Natural killer cell (primary cell): ENCODE measurements at regions not wholly inside any gene's neighbourhood (a gene's known extent, or its start where the extent isn't known, plus 50 kb on each side); places are given as distances from the start of the nearest gene placed in this dataset.

ENCODE experiments used
- ATAC-seq, 3 donors: fragments of 150-1000 bp in 2 of 3; fragments of 200-7000 bp in 1 of 3; cut with Tn5 transposase; 1 replicate in 1 of 3; 2 replicates in 2 of 3; pipeline ENCODE4 v1.10.0; 2021; ENCODE audit warnings: mild to moderate bottlenecking in 2 of 3, moderate library complexity in 2 of 3
- DNase-seq, 2 donors: peaks; one replicate each; pipeline versions ENCODE4 v3.0.0 to v3.0.0-alpha.2; 2013 to 2021; ENCODE audit warnings: mixed read lengths in 1 of 2
- H3K27ac ChIP-seq: one replicate; pipeline ENCODE4 v1.5.1; 2013; ENCODE audit warnings: mild to moderate bottlenecking, low read length
- H3K27me3 ChIP-seq: one replicate; pipeline ENCODE4 v1.6.1; 2013; ENCODE audit warnings: low read length; ENCODE audit not compliant: control insufficient read depth, insufficient read depth
- H3K36me3 ChIP-seq: one replicate; pipeline ENCODE4 v1.6.1; 2013; ENCODE audit warnings: low read length; ENCODE audit not compliant: control insufficient read depth, insufficient read depth
- H3K4me1 ChIP-seq: one replicate; pipeline ENCODE4 v1.6.1; 2013; ENCODE audit warnings: low read length; ENCODE audit not compliant: control insufficient read depth, insufficient read depth
- H3K4me3 ChIP-seq: one replicate; pipeline ENCODE4 v1.5.1; 2013; ENCODE audit warnings: low read length
- H3K9me3 ChIP-seq: one replicate; pipeline ENCODE4 v1.6.1; 2013; ENCODE audit warnings: low read length; ENCODE audit not compliant: control insufficient read depth, insufficient read depth
- H3K27ac Mint-ChIP-seq, 2 donors: one replicate each; pipeline ENCODE4 v1.8.0; 2022; ENCODE audit warnings: mild to moderate bottlenecking in 2 of 2, mixed read lengths in 2 of 2, moderate library complexity in 1 of 2
- H3K27me3 Mint-ChIP-seq, 2 donors: one replicate each; pipeline ENCODE4 v1.8.0; 2022; ENCODE audit warnings: low read depth in 2 of 2, mixed read lengths in 2 of 2
- H3K36me3 Mint-ChIP-seq: one replicate; pipeline ENCODE4 v1.8.0; 2022; ENCODE audit warnings: mixed read lengths
- H3K4me1 Mint-ChIP-seq, 2 donors: one replicate each; pipeline ENCODE4 v1.8.0; 2022; ENCODE audit warnings: mixed read lengths in 2 of 2
- H3K4me3 Mint-ChIP-seq: one replicate; pipeline ENCODE4 v1.8.0; 2022; ENCODE audit warnings: mild to moderate bottlenecking, moderate library complexity, mixed read lengths
- H3K9me3 Mint-ChIP-seq, 2 donors: one replicate each; pipeline ENCODE4 v1.8.0; 2022; ENCODE audit warnings: mixed read lengths in 2 of 2
- WGBS: methylation state at CpG from one replicate; pipeline ENCODE4 v1.1.7; 2013; ENCODE audit warnings: missing lambda C conversion rate; ENCODE audit not compliant: insufficient coverage; 5-methylcytosine and 5-hydroxymethylcytosine counted together
- intact Hi-C: fragments of 100-400 bp; cut with micrococcal nuclease; formaldehyde crosslinking; loops from one replicate; pipeline ENCODE4 v1.14.2; 2022
- TF ChIP-seq, protein P1 (sequence below): fragments of 200-600 bp; IDR thresholded peaks from one replicate; pipeline ENCODE4 v1.8.0; 2022; ENCODE audit warnings: antibody characterized with exemption

DNA sequence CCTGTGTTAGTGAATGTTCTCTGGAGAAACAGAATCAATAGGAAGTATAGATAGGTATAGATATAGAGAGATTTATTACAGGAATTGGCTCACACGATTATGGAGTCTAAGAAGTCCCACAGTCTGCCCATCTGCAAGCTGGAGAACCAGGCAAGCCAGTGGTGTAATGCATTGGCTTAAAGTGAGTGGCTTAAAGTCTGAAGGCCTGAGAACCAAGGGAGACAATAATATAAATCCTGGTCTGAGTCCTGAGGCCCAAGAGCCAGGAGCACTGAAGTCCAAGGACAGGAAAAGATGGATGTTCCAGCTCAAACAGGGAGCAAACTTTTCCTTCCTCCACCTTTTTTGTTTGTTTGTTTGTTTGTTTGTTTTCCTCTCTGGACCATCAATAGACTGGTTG, 131.2 kb upstream of the LRFN2 start:
- H3K27ac Mint-ChIP-seq = no peak overlapping the region
- no peaks in the 10 kb centered on the region for H3K27me3 ChIP-seq
- no peak overlapping the region for H3K4me3 ChIP-seq
- TF ChIP-seq, protein P1, sequence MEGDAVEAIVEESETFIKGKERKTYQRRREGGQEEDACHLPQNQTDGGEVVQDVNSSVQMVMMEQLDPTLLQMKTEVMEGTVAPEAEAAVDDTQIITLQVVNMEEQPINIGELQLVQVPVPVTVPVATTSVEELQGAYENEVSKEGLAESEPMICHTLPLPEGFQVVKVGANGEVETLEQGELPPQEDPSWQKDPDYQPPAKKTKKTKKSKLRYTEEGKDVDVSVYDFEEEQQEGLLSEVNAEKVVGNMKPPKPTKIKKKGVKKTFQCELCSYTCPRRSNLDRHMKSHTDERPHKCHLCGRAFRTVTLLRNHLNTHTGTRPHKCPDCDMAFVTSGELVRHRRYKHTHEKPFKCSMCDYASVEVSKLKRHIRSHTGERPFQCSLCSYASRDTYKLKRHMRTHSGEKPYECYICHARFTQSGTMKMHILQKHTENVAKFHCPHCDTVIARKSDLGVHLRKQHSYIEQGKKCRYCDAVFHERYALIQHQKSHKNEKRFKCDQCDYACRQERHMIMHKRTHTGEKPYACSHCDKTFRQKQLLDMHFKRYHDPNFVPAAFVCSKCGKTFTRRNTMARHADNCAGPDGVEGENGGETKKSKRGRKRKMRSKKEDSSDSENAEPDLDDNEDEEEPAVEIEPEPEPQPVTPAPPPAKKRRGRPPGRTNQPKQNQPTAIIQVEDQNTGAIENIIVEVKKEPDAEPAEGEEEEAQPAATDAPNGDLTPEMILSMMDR = no peak
- no peaks in the 10 kb centered on the region for H3K36me3 ChIP-seq
- H3K27ac ChIP-seq = no peak overlapping the region
- no peaks in the 10 kb centered on the region for H3K9me3 Mint-ChIP-seq
- H3K4me3 Mint-ChIP-seq = no peak overlapping the region
- H3K4me1 ChIP-seq = peaks cover 9% of the 10 kb centered on the region
- DNase-seq (no peak), ATAC-seq (no peak)
- intact Hi-C loops = no loop called here
- H3K4me1 Mint-ChIP-seq = peaks cover 6 to 19% of the 10 kb centered on the region in 2 donors
- H3K36me3 Mint-ChIP-seq = no peaks in the 10 kb centered on the region
- 58% methylated on average over 1 of the region's 1 CpG for WGBS
- H3K27me3 Mint-ChIP-seq = peaks cover 12% of the 10 kb centered on the region in 2 donors
- no peaks in the 10 kb centered on the region for H3K9me3 ChIP-seq

DNA sequence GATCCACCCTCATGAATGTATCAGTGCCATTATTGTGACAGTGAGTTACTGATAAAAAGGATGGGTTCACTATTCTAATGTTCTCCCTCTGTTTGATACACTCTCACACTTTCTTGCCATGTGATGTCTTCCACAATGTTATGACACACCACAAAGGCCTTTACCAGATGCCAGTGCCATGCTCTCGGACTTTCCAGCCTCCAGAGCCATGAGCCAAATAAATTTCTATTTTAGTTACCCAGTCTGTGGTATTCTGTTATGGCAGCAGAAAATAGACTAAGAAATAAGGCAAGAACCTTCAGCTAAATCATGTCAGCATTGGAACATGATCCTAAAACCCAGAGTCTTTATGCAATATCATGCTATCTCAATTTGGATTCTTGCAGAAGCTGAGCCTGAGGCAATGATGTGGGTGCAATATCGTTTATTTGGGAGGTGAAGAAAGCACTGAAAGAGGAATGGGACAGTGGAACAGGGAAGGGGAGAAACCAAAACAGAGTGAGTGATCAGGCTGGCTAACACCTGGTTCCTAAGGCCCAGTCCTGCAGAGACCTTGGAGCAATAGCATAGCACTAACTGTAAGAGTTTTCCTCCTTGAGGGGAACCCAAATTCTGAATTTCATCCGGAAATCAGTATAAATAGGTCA, 130.4 kb upstream of the LRFN2 start:
- H3K9me3 Mint-ChIP-seq = no peaks in the 10 kb centered on the region
- intact Hi-C loops = no loop called here
- no peaks in the 10 kb centered on the region for H3K9me3 ChIP-seq
- ATAC-seq (no peak), DNase-seq (no peak)
- peaks cover 6 to 19% of the 10 kb centered on the region in 2 donors for H3K4me1 Mint-ChIP-seq
- TF ChIP-seq, protein P1 = no peak
- H3K27me3 ChIP-seq = no peaks in the 10 kb centered on the region
- no peak overlapping the region for H3K4me3 ChIP-seq
- H3K36me3 ChIP-seq = no peaks in the 10 kb centered on the region
- no peak overlapping the region for H3K27ac Mint-ChIP-seq
- H3K36me3 Mint-ChIP-seq = no peaks in the 10 kb centered on the region
- peaks cover 12% of the 10 kb centered on the region in 2 donors for H3K27me3 Mint-ChIP-seq
- H3K4me1 ChIP-seq = peaks cover 9% of the 10 kb centered on the region
- WGBS = 87% methylated on average over 3 of the region's 3 CpGs
- H3K4me3 Mint-ChIP-seq = no peak overlapping the region
- no peak overlapping the region for H3K27ac ChIP-seq

DNA sequence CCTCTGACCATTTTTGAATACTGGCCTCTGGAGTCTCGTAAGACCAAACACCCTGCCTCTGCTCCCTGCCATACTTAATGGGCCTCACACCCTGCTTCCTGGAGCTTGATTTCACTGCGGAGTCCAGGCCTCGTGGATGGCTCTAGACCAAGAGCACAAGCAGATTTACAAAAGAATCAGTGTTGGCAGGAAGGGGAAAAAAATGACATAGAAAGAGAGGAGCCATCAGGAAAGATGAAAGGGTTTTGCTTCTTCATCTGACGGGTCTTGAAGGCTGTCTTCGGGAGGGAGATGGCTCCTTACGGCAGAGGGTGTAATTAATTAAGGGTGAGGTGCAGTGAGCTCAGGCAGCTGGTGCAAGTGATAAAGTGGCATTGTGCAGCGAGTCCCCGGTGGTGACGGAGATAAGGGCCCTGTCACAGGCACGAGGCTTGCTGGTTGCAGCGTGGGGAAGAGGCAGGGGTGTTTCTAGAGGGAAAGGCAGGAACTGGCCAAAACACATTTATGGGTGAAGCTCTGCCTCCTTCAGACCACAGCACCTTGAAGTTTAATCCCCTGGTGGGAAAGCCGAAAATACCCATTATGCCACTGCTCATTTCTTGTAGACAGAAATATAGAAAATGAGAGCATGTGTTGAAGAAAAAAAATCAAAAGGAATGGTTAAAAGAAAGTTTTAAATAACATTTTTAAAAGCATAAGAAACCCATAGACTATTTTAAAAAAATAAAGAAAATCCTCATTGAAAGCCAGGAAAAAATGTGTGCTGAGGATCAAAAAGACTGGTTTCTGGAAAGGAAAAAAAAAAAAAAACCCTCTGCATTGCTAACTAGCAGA, 128.6 kb upstream of the LRFN2 start:
- DNase-seq (no peak), ATAC-seq (no peak)
- 20% methylated on average over 11 of the region's 12 CpGs for WGBS
- no peak overlapping the region for H3K4me3 ChIP-seq
- no peaks in the 10 kb centered on the region for H3K36me3 ChIP-seq
- H3K27me3 ChIP-seq = no peaks in the 10 kb centered on the region
- no peak overlapping the region for H3K27ac Mint-ChIP-seq
- TF ChIP-seq, protein P1 = no peak
- peaks cover 9% of the 10 kb centered on the region for H3K4me1 ChIP-seq
- intact Hi-C loops = no loop called here
- H3K9me3 Mint-ChIP-seq = no peaks in the 10 kb centered on the region
- no peak overlapping the region for H3K27ac ChIP-seq
- no peaks in the 10 kb centered on the region for H3K36me3 Mint-ChIP-seq
- peaks cover 6 to 19% of the 10 kb centered on the region in 2 donors for H3K4me1 Mint-ChIP-seq
- peaks cover 12 to 17% of the 10 kb centered on the region in 2 donors for H3K27me3 Mint-ChIP-seq
- no peak overlapping the region for H3K4me3 Mint-ChIP-seq
- H3K9me3 ChIP-seq = no peaks in the 10 kb centered on the region
